ENCODE measurements at regions not wholly inside any gene's neighbourhood (a gene's known extent, or its start where the extent isn't known, plus 50 kb on each side); places are given as distances from the start of the nearest gene placed in this dataset.

GRCh38 chr6:90896075-90896547 lies 309.2 kb upstream of the MAP3K7 start:
- H3K27me3 Mint-ChIP-seq (ENCODE audit: low read depth), result peaks cover 18% of the 10 kb centered on the region
- no peak overlapping the region for H3K14ac ChIP-seq (ENCODE audit: insufficient read depth, low read length)

More at GRCh38 chr6:90896075-90896547, 309.2 kb upstream of the MAP3K7 start:
- Histone ChIP-seq H4K5ac (ENCODE audit: insufficient read length, low read depth, low read length) (no peak overlapping the region), H2BK15ac (ENCODE audit: low read depth, low read length) (no peak overlapping the region), H3T11ph (ENCODE audit: low read length) (no peak overlapping the region), H3K79me1 (ENCODE audit: insufficient read depth, low read depth, low read length, poor library complexity, severe bottlenecking) (no peaks in the 10 kb centered on the region), H3K23ac (ENCODE audit: insufficient read length, low read depth, low read length) (no peak overlapping the region), H3K4me2 (ENCODE audit: insufficient read depth, insufficient read length, low read length) (no peak overlapping the region), H3K9me3 (ENCODE audit: control insufficient read depth, low read depth, low read length) (no peaks in the 10 kb centered on the region), H3K23me2 (ENCODE audit: insufficient read length, low read depth, low read length, poor library complexity, severe bottlenecking) (no peaks in the 10 kb centered on the region), H2BK12ac (ENCODE audit: insufficient read length, low read depth, low read length) (no peak overlapping the region), H3K4me1 (ENCODE audit: insufficient read depth, low read length) (no peaks in the 10 kb centered on the region; the same call in 1 of the 2 replicates), H3K4ac (ENCODE audit: low read depth, low read length) (no peak overlapping the region), H4K8ac (replicated peaks; ENCODE audit: insufficient read length, low read depth, low read length) (no peak overlapping the region), H4K20me1 (ENCODE audit: control insufficient read depth, insufficient read depth, insufficient read length) (no peaks in the 10 kb centered on the region), H2BK120ac (ENCODE audit: low read depth, low read length, poor library complexity, severe bottlenecking) (no peak overlapping the region), H2AFZ (ENCODE audit: low read length) (no peak overlapping the region), H3K9ac (ENCODE audit: extremely low read depth, insufficient read length, low read length) (no peak overlapping the region), H2BK5ac (ENCODE audit: insufficient read length, low read length) (no peak overlapping the region), H2BK20ac (ENCODE audit: low read depth, low read length, poor library complexity, severe bottlenecking) (no peak overlapping the region), H3K27ac (ENCODE audit: insufficient read length, low read depth, low read length) (no peak overlapping the region), H3K79me2 (ENCODE audit: insufficient read depth, low read length) (no peaks in the 10 kb centered on the region), H3K18ac (ENCODE audit: insufficient read length, low read depth, low read length) (no peak overlapping the region), H3K56ac (ENCODE audit: insufficient read length, low read depth, low read length) (no peak overlapping the region), H3K27me3 (ENCODE audit: insufficient read depth, low read length) (no peaks in the 10 kb centered on the region), H4K91ac (ENCODE audit: insufficient read length, low read depth, low read length) (no peak overlapping the region), H2AK5ac (ENCODE audit: insufficient read length, low read length) (no peak overlapping the region)
- TF ChIP-seq CTCF (conservative IDR thresholded peaks at IDR 0.05), result no peak
- H3K36me3 Mint-ChIP-seq (ENCODE audit: insufficient read depth in 1 of 3, low read depth in 3 of 3), result no peaks in the 10 kb centered on the region; a peak in 1 of 7 replicates
- no peak overlapping the region for H3K27ac Mint-ChIP-seq
- DNase-seq, result no peak
- H3K9me3 Mint-ChIP-seq, result no peaks in the 10 kb centered on the region
- WGBS (ENCODE audit: extremely low coverage, insufficient read length, low lambda C conversion rate), result no CpG with 5 or more reads among the region's 3 CpGs
- H3K4me3 Mint-ChIP-seq, result no peak overlapping the region
- H3K4me1 Mint-ChIP-seq, result peaks cover 18 to 22% of the 10 kb centered on the region in 2 experiments

Data from H9 (cell line).